ENCODE measurements at regions not wholly inside any gene's neighbourhood (a gene's known extent, or its start where the extent isn't known, plus 50 kb on each side); places are given as distances from the start of the nearest gene placed in this dataset.

DNA sequence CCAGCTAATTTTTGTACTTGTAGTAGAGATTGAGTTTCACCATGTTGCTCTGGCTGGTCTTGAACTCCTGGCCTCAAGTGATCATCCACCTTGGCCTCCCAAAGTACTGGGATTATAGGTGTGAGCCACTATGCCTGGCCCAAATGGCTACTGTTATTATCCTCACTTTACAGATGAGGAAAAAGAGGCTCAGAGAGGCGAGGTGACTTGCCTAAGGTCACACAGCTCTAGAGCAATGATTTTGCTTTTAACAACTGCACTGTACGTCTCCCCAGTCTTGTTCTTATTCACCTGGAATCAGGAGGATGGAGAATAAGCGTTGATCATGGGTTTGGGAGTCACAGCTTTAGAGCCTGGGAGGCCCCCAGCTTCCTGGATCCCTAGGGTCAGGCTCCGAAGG is 69.8 kb upstream of the NCOR2 start:
- H3K4me3 ChIP-seq (ENCODE audit: low read length): no peak overlapping the region
- TF ChIP-seq CTCF (IDR thresholded peaks at IDR 0.05; ENCODE audit: insufficient read depth, low read depth, low read length, missing control alignments): no peak
- DNase-seq (ENCODE audit: low read depth): no peak

- no peak overlapping the region for H3K4me3 ChIP-seq (ENCODE audit: low read length)
- no peak for TF ChIP-seq CTCF (IDR thresholded peaks at IDR 0.05; ENCODE audit: insufficient read depth, low read depth, low read length, missing control alignments)
- DNase-seq (ENCODE audit: low read depth): peak; percentile 83
Observed at GRCh38 chr12:124636138-124636978, 68.9 kb upstream of the NCOR2 start.

DNA sequence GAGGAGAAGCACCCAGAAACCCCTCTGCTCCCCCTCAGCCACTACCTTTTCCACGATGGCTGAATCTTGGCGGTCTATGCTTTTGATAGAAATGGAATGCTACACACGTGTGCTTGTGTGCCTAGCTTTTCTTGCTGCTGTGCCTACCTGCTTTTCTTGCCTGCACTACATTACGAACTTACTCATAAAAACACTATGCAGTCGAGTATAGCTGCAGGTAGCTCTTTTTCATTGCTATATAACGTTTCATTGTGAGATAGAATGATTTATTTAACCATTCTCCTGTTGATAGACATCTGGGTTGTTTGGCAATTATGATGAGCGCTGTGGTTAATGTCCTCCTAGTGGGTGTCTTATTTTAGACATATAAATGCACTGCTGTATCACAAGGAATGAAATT is 67.9 kb upstream of the NCOR2 start:
- no peak for TF ChIP-seq CTCF (IDR thresholded peaks at IDR 0.05; ENCODE audit: insufficient read depth, low read depth, low read length, missing control alignments)
- no peak overlapping the region for H3K4me3 ChIP-seq (ENCODE audit: low read length)
- DNase-seq (ENCODE audit: low read depth): no peak

GRCh38 chr12:124633365-124634362 is 66.3 kb upstream of the NCOR2 start:
- peak; percentile 56 for DNase-seq (ENCODE audit: low read depth)
- no peak overlapping the region for H3K4me3 ChIP-seq (ENCODE audit: low read length)
- TF ChIP-seq CTCF (IDR thresholded peaks at IDR 0.05; ENCODE audit: insufficient read depth, low read depth, low read length, missing control alignments): no peak

DNA sequence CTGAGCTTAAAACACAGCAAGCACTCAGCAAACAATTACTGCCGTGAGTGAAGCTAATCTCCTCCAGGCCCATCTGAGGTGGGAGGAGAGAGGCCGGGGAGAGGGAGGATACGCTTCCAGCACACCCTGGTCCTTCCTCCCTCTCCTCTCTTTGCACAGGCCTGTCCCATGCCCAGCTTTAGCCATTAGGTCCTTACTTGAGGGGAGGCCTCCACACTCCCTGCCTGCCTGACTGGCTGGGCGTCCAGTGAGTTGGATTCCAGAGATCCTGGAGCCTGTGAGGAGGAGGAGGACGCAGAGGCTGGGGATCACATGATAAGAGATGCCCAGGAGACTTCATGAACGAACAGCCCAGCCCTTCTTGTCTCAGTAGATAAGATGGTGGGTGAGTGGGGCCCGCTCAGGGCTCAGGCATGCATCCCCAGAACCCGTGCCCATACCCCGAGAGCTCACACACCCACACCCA is 65.1 kb upstream of the NCOR2 start:
- DNase-seq (ENCODE audit: low read depth): no peak
- no peak for TF ChIP-seq CTCF (IDR thresholded peaks at IDR 0.05; ENCODE audit: insufficient read depth, low read depth, low read length, missing control alignments)
- H3K4me3 ChIP-seq (ENCODE audit: low read length): no peak overlapping the region

GRCh38 chr12:124631681-124632256 is 64.4 kb upstream of the NCOR2 start:
- no peak for DNase-seq (ENCODE audit: low read depth)
- TF ChIP-seq CTCF (IDR thresholded peaks at IDR 0.05; ENCODE audit: insufficient read depth, low read depth, low read length, missing control alignments): no peak
- no peak overlapping the region for H3K4me3 ChIP-seq (ENCODE audit: low read length)

Measured in epithelial cell of esophagus (primary cell).